GM21825 (cell line): ENCODE measurements at regions not wholly inside any gene's neighbourhood (a gene's known extent, or its start where the extent isn't known, plus 50 kb on each side); places are given as distances from the start of the nearest gene placed in this dataset.

Source experiments
- ATAC-seq: cut with Tn5 transposase; IDR thresholded peaks from one replicate; pipeline ENCODE4 v1.9.1; 2021; ENCODE audit warnings: mild to moderate bottlenecking, moderate library complexity; ENCODE audit not compliant: unreplicated experiment

DNA sequence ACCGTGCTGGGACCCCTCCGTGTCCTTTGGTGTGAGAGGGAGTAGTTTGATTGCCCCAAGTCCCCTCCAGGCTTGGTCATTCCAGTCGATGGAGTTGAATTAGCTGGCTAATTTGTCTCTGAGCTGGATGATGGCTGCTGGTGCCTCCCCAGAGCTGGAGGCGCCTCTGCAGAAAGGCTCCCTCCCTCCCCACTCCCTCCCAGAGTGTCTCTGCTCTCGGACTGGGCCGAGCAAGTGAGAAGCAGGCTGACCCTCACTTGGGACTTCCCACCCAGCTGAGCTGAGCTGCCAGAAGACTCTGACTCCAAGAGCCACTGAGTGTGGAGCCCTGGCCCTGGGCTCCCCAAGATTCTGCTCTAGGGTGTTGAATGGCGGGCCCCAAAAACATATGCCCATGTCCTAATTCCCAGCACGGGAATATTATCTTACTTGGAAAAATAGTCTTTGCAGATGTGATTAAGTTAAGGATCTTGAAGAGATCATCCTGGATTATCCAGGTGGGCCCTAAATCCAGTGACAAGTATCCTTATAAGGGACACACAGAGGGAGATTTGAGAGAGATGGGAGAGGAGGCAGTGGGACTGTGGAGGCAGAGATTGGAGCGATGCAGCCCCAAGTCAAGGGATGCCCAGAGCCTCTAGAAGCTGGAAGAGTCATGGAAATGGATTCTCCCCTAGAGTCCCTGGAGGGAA is 60.7 kb upstream of the TLE3 start:
- no peak for ATAC-seq

DNA sequence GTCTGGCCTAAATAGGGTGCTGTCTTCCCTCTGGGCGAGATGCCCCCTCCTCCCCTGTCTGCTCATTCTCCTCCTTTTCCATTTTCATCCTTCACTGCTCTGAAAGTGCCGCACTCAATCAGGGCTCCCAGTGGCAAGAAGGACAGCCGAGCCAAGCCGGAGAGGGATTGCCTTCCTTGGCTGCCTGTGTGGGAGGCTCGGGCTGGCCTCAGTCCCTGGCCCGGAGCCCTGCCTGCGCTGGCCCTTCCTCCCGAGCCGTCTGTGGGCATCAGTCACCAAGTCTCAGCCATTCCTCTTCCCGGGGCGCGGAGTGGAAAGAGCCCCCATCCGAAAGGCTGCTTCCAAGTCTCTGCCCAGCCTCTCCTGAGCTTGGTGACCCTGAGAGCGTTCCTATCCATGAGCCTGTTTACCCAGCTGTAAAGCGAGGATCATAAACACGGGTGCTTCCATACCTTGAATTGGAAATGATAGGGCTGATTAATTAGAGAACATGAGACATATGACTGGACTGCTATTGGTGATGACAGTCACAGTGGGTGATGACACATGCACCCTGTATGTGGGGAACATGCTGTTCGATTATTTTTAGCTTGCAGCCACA is 59.1 kb upstream of the TLE3 start:
- no peak for ATAC-seq

DNA sequence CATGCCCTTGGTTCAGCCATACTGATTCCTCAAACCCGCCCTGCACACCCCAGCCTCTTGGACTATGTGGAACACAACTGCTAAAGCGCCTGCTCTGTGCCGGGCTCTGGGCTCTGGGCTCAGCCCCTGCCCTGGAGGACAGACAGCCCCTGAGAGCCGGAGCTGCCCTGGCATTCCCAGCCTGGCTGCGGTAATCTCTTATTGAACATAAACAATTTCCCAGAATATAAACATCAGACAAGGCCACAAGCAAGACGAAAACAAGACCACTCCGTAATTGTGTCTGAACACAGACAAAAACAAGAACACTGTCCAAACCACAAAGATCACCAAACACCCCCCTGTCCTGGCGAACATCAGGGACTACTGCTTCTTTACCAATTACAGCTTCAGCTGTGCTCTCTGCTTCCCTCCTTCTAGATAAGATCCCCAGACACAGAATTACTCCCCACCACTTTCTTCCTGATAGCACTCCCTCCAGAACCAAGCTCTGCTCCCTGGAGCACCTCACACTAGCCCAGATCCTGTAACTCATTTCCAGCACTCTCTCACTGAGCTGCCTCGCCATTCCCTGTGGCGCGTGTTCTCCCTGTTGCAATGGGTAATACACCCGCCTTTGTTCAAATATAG is 57.1 kb upstream of the TLE3 start:
- no peak for ATAC-seq

DNA sequence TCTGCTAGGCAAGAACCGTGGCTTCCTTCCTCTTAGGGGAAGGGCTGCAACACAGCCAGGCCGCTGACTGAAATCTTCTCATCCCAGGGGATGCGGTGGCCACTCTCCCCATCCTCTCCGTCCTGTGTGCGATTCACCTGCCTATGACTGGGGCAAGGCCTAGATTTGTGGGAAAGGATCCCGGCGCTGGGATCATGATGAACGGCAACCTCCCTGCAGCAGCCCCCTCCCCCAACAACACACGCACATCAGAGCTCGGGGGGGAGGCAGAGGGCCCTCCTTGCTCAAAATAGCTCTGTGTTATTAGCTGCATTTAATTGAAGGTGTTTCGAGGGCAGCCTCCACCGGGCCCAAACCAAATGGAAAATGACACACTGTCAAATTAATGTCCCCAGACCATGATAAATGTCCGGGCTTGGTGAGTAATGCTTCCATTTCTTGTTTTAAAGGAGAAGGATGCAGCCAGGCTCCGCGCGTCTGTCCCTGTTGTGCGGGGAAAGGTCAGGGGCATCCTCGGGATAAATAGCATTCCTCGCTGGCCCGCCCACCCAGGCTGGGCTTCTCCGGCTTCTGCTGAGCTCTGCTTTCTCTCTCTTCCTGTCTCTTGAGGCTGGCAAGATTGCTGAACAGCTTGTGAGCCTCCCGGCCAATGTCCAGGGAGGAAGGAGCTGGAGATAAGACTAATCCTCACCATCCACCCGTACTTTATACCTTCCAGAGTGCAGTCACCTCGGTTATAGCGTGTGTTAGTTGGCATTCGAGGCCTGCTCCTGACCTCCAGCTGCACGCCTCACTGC is 56.4 kb upstream of the TLE3 start:
- ATAC-seq: no peak

DNA sequence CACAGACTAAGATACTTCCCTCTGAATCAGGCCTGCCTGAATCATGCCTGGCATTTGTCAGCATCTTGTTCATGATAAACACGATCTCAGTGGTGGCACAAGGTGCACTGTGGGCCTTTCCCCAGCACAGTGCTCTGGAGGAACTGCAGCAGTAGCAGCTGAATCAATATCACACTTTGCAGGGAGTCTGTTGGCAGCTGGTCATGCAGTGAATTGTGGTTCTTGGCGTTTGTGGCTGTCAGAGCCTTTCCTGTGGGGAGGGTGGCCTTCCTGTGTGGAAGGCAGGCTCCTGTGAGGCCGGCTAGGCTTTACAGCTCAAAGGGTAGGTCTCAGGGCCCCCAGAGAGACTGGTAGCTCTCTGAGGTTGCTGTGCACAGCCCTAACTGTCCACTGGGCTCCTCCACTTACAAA is 54.4 kb upstream of the TLE3 start:
- ATAC-seq: no peak

DNA sequence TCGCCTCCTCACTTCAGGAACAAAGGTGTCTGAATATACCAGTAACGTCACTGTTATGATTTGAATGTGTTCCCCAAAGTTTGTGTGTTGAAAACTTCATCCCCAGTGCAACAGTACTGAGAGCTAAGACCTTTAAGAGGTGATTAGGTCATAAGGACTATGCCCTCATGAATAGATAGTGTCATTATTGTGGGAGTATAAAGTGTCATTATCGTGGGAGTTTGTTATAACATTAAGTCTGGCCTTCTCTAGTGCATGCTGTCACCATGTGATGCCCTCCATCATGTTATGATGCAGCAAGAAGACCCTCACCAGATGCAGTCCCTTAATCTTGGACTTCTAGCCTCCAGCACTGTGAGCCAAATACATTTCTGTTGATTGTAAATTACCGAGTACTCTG is 53.7 kb upstream of the TLE3 start:
- no peak for ATAC-seq

DNA sequence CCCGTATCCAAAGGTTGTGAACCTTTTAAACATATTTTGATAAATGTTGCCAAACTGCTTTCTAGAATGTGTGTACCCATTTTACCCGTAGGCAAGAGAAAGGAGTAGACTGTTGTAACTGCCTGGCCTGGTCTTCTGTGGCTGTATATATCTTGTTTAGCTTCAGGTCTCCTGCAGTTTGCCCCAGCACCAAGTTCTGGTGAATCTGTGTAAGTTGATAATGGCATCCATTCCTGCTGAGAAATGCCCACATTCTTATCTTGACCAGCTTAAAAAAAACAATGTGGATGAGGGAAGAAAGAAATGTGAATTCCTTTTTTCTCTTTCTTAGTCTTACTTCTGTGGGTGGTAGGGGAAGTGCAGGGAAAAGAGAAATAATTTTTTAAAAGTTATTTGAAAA is 53.3 kb upstream of the TLE3 start:
- no peak for ATAC-seq

DNA sequence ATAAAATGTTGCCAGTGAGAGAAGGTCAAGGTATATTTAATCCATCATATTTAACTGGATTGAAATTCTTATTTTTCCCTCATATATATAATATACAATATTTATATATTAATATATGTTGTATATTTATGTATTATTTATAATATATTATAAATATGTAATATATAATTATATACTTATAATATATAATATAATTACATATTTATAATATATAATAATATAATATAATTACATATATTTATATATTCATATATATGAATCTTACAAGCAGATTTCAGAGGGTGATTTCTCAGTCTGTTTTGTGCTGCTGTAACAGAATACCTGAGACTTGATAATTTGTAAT is 52.7 kb upstream of the TLE3 start:
- no peak for ATAC-seq

DNA sequence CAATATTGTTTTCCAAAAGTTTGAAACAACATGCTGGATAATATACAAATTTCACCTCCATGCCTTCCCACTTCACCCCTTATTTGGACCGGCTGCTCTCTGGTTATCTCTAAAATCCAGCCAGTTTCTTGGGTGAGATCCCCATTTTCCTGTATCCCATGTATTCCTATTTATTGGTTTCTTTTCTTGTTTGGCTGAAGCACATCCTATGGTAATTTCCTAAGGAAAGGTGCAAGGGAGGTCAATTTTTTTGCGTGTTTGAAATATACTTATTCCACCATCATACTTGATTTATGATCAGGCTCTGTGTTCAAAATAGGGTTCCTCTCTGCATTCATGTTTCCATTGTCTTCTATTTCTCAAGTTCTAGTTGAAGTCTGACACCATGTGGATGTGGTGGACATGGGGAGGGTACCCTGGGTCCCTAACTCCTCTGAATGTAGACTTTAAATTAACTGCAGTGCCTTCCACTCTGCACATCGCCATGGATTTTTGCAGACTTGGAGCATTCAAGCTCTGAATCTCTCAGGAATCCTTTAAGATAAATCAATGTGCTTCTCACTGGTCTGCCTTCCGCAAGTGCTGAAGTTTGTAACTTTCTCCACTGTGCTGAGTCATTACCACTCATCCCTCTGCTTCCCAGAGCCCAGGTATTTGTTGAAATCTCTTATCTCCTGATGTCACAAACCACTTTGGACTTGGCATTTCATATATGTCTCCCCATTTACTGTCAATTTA is 52.1 kb upstream of the TLE3 start:
- ATAC-seq: no peak

DNA sequence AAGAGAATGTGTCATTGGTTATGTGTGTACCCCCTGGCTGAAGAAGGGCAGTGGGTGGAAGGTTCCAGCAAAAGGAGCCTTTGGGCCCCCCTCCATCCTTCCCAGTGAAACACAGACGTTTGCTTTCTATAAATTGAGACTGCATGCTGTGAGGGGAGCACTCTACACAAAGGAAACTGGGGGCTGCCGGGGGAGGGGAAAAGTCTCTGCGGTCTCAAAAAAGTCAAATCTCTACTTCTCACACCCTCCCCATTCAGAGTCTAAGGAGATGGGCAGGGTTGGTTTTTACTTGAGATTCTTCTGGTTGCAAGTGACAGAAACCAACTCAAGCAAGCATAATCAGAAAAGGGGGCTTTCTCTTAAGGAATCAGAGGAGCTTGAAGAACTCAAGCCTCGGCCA is 50.1 kb upstream of the TLE3 start:
- ATAC-seq: no peak
